T-helper 2 cell treated with Interferon-gamma antibody and Interleukin-4, amounts not matched to agents 100 ng/mL and 5 ng/mL, for 36 hours (primary cell): ENCODE measurements at regions not wholly inside any gene's neighbourhood (a gene's known extent, or its start where the extent isn't known, plus 50 kb on each side); places are given as distances from the start of the nearest gene placed in this dataset.

Experiments used
- intact Hi-C: fragments of 100-400 bp; cut with micrococcal nuclease; formaldehyde crosslinking; loops from one replicate; pipeline ENCODE4 v1.15.1; 2023

DNA sequence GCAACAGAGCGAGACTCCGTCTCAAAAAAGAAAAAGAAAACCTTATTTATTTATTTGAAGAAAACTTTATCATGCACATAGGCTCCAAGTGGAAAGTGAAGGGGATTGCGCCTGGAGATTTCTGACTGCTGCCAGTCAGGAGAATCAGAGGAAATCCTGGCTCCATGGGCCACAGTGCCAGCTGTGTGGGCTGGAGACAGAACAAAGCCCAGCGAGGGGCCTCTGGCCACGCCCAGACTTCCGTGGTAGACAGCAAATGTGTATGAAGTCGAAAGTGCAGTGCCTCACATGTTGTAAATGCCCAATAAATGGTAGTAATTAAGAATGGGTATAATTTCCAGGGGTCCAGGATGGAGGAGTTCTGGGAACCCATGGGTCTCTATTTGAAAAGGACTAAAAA is 75.8 kb upstream of the WWC1 start:
- intact Hi-C loops, result no loop called here

DNA sequence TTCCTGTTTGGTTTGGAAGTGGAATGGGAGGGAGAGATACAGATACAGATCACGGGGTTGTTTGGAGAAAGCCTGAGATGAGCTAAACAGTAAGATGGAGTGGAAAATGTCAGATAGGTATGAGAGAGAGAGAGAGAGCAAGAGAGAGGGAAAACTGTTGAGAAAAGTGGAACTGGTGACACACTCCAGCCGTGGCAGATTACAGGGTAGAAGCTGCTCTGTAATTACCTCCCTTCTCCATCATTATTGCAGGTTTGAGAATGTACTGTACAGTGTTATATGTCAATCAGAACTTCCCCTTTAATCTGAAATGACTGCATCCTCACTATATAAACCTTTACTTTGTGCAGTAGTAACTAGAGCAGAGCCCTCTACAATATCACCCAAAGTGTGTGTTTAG is 74.5 kb upstream of the WWC1 start:
- intact Hi-C loops, result no loop called here

DNA sequence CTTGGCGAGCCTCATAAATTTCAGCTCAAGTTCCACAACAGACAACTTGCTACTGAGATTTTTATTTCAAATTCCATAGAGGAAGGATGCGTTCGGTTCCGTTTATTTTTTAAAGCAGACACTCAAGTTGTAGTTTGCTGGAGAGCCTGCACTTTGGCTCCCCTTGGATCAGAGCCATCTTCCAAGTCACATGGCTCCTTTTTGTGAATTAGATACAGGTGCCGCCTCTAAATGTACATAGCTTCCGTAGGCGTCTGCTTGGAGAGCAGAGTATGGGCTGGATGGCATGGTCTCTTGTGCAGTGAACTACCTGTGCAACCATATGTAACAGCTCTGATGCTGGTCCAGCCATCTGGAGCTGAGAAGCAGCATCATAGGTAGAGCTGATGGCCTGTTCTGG is 73.9 kb upstream of the WWC1 start:
- intact Hi-C loops, result no loop called here

DNA sequence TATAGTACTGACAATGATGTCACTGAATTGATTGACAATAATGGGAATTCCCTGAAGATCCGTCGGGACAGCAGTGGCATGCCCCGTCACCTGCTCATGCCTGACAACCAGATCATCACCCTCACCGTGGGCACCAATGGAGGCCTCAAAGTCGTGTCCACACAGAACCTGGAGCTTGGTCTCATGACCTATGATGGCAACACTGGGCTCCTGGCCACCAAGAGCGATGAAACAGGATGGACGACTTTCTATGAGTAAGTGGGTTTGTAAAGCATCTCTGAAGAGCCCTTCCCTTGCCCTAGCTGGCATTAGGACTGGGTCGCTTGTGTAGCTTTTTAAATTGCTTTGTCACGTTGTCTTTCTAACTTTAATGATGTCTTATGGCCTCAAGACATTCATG is 72.7 kb upstream of the WWC1 start:
- intact Hi-C loops, result loop anchor here (1.0 kb wide), 1 partner anchor 495 kb away; no protein-coding TSS in a partner anchor

DNA sequence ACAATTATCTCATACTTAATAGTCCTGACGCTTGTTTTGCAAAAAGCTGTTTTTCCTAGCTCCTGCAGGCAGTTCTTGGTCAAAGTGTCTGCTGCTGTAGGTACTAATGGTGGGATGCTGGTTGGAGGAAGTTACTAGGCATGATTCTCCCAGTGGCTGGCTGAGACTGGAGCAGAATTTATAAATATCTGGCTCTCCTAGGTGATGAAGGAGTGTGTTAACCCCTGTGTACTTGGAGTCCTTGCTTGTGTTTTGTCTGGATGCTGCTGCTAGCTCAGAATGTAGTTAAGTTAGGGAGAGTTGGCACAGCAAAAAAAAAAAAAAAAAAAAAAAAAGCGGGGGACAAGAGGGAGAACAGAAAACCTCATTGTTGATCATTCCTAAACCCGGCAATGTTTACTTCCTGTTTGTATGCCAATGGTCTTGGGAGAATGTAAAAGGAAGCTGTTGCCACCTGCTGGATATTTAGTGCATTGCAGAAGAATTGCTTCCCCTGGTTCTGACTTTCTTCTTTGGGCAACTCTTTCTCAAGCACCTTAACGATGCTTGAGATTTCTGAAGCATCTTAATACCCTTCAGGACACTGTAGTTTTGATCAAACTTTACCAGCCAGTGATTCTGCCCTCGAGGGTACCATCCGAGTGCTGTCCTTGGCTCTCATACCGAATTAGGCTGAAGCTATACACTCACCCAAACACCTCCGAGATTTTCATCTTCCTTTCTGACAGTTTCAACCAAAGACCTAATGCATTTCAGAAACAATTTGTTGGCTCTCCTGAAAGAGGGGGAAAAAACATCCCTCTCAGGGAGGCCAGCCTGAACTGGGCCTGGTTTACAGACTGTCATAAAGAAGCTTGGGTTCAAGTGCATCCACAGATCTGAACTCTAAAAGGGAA is 71.7 kb upstream of the WWC1 start:
- intact Hi-C loops, result loop anchor here (1.0 kb wide), 2 partner anchors 105 to 496 kb away; no protein-coding TSS in a partner anchor

DNA sequence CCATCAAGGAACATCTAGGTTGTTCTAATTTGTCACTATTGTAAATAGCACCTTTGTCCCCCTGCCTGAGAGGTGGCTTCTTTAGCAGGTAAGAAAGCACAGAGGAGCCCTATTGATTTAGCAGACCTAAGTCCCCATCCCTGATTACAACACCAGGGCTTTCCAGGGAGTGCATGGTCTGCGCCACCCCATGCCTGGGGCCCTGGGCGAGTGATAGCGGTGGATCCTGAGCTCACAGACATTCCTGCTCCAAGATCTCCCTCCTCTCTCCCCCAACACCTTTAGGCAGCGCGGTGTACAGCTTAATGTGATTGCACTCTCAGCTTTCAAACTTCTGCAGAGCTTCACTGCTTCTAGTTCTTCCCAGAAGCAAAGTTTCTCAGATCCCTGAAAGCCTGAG is 67.4 kb upstream of the WWC1 start:
- intact Hi-C loops, result no loop called here

DNA sequence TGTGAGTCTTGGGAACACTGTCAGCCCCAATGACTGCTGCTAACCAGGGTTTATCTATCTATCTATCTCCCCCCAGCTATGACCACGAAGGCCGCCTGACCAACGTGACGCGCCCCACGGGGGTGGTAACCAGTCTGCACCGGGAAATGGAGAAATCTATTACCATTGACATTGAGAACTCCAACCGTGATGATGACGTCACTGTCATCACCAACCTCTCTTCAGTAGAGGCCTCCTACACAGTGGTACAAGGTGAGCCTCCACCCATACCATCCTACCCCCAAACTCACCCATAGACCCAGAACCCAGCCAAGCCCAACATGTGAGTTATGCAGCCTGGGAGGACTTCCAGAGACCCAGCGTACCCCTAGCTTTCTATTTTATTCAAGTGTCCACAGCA is 65.4 kb upstream of the WWC1 start:
- intact Hi-C loops, result no loop called here

DNA sequence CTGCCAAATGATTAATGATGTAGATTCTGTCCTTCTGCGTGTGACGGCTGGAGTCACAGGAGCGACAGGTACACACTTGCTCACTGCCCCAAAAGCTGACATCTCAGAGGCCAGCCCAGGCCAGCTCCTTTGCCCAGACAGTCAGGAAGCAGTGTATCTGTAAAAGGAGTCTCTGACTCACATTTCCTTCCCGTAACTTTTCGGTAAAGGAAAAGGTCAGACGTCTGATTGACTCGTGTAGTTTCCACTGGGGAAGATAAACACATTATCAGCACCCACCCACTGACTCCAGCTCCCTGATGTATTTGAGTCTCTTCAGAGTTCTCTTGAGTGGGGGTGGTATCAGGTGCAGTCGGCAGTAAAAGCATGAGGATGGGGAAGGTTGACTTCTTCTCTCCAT is 64.4 kb upstream of the WWC1 start:
- intact Hi-C loops, result no loop called here

DNA sequence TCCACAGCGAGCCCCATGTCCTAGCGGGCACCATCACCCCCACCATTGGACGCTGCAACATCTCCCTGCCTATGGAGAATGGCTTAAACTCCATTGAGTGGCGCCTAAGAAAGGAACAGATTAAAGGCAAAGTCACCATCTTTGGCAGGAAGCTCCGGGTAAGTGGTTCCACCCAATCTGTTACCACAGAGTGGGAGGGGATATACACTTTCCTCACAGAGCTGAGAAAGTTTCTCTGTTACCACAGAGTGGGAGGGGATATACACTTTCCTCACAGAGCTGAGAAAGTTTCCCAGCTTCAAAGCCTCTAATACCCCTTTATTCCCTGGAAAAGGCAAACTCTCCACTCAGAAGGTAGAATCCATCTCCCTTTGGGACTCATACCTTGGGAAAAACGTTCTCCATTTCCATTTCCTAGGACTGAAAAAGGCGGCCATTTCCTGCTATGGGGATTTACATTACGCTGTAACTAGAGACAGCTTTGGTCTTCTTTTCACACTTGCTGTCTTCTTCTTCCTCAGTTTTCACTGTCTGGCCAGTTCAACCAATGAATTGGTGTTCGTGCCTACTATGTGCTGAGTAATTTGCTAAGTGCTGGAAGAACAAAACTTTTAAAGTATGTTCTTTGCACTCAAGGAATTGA is 63.4 kb upstream of the WWC1 start:
- intact Hi-C loops, result no loop called here

DNA sequence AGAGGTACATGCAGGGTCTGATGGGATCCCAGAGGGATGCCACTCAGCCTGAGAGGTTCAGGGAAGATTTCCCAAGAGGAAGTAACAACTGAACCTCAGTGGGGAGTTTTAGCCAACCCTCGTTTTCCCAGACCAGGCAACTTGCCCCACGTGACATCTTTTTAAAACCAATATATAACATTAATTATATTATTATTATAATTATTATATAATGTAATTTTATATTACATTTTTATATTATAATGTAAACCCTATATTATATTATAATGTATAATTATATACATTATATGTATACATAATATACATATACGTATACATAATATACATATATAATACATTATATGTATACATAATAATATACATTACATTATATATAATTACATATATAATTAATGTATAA is 62.8 kb upstream of the WWC1 start:
- intact Hi-C loops, result no loop called here

DNA sequence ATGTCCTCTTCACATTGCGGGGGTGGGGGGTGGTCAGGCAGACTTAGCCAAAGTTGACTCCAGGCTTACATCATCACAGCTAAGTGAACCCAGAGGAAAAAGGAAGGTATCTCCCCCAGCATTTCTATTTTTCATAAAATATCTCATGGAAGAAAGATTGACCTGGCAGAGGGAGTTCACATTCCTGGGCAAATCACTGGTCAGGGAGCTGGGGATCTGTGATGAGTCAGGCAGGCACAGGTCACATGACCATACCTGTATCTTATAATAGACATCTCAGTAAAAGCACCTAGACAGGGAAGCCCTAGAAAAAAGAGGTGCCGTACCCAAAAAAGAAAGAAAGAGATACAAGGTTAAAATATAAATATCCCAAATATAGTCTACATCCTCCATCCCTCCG is 57.3 kb upstream of the WWC1 start:
- intact Hi-C loops, result no loop called here

DNA sequence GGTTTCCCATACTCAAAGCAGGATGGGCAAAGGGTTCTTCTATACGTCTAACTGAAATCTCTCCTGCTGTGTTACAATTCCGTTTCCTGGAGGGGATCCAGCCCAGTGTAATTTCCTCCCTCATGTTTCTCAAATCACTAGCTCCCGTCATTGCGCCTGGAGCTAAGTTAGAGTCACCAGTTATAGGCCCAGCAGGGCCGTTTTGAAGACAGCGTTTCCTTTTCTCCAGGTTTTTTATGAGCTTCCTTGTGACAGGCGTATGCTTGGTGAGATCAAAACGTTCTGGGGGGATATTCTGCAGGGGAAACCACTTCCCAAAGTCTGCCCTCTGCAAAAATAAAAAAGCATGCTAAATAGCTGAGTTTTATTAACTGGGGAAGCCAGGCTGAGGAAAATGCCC is 53.0 kb upstream of the WWC1 start:
- intact Hi-C loops, result no loop called here

DNA sequence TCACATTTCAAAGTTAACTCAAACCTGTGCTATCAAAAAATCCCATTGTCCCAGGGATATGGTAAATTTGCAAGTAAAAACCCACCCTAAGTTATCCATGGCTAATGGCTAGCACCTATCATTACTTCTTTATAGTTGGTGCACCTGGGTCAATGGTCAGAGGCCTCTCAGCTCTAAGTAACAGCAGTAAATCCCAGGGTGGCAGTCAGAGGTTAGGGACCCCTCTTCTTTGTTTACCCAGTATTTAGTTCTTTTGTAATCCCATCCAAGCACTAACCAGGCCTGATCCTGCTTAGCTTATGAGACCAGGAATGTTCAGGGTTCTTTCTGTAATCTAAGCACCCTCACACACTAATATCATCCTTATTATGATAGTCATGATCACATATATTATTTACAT is 52.1 kb upstream of the WWC1 start:
- intact Hi-C loops, result no loop called here
